ENCODE measurements at regions not wholly inside any gene's neighbourhood (a gene's known extent, or its start where the extent isn't known, plus 50 kb on each side); places are given as distances from the start of the nearest gene placed in this dataset.

DNA sequence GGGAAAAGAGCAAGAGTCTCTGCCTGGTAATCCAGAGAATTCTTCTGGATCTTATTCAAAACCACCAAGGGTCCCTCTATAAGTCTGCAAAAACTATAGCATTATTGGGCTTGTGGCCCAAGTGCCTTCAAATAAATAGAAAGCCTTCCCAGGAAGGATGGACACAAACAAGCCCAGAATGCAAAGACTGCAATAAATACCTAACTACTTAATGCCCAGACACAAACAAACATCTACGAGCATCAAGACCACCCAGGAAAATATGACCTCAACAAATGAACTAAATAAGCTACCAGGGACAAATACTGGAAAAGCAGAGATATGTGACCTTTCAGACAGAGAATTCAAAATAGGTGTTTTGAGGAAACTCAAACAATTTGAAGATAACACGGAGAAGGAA lies 355.8 kb upstream of the GRAMD2B start (continued):
- TF ChIP-seq, protein P1, sequence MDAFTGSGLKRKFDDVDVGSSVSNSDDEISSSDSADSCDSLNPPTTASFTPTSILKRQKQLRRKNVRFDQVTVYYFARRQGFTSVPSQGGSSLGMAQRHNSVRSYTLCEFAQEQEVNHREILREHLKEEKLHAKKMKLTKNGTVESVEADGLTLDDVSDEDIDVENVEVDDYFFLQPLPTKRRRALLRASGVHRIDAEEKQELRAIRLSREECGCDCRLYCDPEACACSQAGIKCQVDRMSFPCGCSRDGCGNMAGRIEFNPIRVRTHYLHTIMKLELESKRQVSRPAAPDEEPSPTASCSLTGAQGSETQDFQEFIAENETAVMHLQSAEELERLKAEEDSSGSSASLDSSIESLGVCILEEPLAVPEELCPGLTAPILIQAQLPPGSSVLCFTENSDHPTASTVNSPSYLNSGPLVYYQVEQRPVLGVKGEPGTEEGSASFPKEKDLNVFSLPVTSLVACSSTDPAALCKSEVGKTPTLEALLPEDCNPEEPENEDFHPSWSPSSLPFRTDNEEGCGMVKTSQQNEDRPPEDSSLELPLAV (CRISPR knock-in tag; conservative IDR thresholded peaks at IDR 0.05; ENCODE audit: low read depth): no peak

DNA sequence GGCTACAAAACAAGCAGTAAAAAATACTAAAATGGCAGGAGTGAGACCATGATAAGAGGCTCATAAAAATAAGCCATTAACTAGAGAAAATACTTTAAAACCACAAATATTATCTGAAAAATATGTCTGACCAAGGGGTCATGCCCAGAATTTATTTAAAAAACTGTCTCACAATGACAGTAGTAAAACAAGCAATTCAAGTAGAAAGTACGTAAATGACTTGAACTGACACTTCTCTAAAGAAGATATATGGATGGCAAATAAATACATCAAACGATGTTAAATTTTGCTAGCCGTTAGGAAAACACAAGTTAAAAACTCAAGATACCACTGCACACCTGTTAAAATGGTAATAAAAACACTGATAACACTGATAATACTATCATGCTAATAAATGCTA lies 353.9 kb upstream of the GRAMD2B start:
- H3K9me3 ChIP-seq (ENCODE audit: low read length): no peaks in the 10 kb centered on the region; the same call in 1 of the 2 replicates
- no peak overlapping the region for H3K4me3 ChIP-seq (replicated peaks in 1 of 3; ENCODE audit: insufficient read depth in 1 of 3, low read depth in 2 of 3, low read length in 3 of 3)
- 6% methylated on average over 3 of the region's 3 CpGs for WGBS (ENCODE audit: low lambda C conversion rate)
- no peaks in the 10 kb centered on the region for H4K20me1 ChIP-seq (ENCODE audit: insufficient read depth, low read length)
- CTCF ChIA-PET (ENCODE audit: low intra/inter-chr PET ratio, low total read pairs): no interaction called here
- in situ Hi-C loops (cut with HindIII; ENCODE audit: extremely low pct_ligation_motif_present, low pct_unique_long_range_greater_than_20kb): no loop called here
- TF ChIP-seq NKX3-1 (CRISPR knock-in tag; IDR thresholded peaks at IDR 0.05) (no peak), ZFP36L2 (CRISPR knock-in tag; IDR thresholded peaks at IDR 0.05) (no peak), MBNL3 (CRISPR knock-in tag; conservative IDR thresholded peaks at IDR 0.05) (no peak), SP1 (IDR thresholded peaks at IDR 0.05) (no peak), SP1 (CRISPR knock-in tag; IDR thresholded peaks at IDR 0.05) (no peak), TRIM24 (CRISPR knock-in tag; IDR thresholded peaks at IDR 0.05) (no peak), ZNF558 (CRISPR knock-in tag; IDR thresholded peaks at IDR 0.05; ENCODE audit: borderline replicate concordance) (no peak), CENPT (CRISPR knock-in tag; IDR thresholded peaks at IDR 0.05; ENCODE audit: low read depth) (no peak), ZNF205 (CRISPR knock-in tag; IDR thresholded peaks at IDR 0.05) (no peak)
- TF ChIP-seq, protein P2, sequence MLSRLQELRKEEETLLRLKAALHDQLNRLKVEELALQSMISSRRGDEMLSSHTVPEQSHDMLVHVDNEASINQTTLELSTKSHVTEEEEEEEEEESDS (CRISPR knock-in tag; IDR thresholded peaks at IDR 0.05; ENCODE audit: borderline replicate concordance): no peak
- no peak overlapping the region for H3K9ac ChIP-seq (ENCODE audit: insufficient read depth, low read depth, low read length)
- DNase-seq (ENCODE audit: low spot score) (no peak), FAIRE-seq (no peak), ATAC-seq (no peak)
- BruUV-seq (replicated peaks): no TSS peak
- no peak overlapping the region for H3K4me2 ChIP-seq (ENCODE audit: low read depth, low read length)
- H3K36me3 ChIP-seq (replicated peaks in 1 of 2; ENCODE audit: control insufficient read depth in 1 of 2, insufficient read depth in 2 of 2, low read length in 2 of 2): no peaks in the 10 kb centered on the region
- no peak overlapping the region for H3K27ac ChIP-seq (ENCODE audit: extremely low read length, insufficient read depth, low read length)
- POLR2A ChIA-PET: no interaction called here
- intact Hi-C loops (cut with micrococcal nuclease; ENCODE audit: unreplicated experiment): no loop called here
- H2AFZ ChIP-seq (ENCODE audit: low read length): no peak overlapping the region
- H3K79me2 ChIP-seq (ENCODE audit: insufficient read depth, low read length): no peaks in the 10 kb centered on the region
- no peaks in the 10 kb centered on the region for H3K4me1 ChIP-seq (ENCODE audit: insufficient read depth, low read length)
- H3K27me3 ChIP-seq (ENCODE audit: control insufficient read depth in 1 of 2, insufficient read depth in 2 of 2, low read length in 2 of 2): no peaks in the 10 kb centered on the region

Measured in HepG2 (cell line).